OCI-LY3 (cell line): ENCODE measurements at regions not wholly inside any gene's neighbourhood (a gene's known extent, or its start where the extent isn't known, plus 50 kb on each side); places are given as distances from the start of the nearest gene placed in this dataset.

ENCODE experiments used
- H2AFZ ChIP-seq: fragments of 200-600, 300-600 bp; shearing (Covaris generic); 2 replicates; pipeline ENCODE4 v1.6.0; 2014; ENCODE audit warnings: antibody characterized with exemption, low read depth, low read length
- H3K27ac ChIP-seq: fragments of 200-600, 300-600 bp; sonication (generic); 2 replicates; pipeline ENCODE4 v1.5.1; 2014; ENCODE audit warnings: mild to moderate bottlenecking, low read length, moderate library complexity, mixed read lengths
- H3K27me3 ChIP-seq: fragments of 200-600, 300-600 bp; sonication (generic); 2 replicates; pipeline ENCODE4 v1.6.1; 2014; ENCODE audit warnings: low read depth, low read length, mixed read lengths
- H3K36me3 ChIP-seq: fragments of 200-600, 300-600 bp; sonication (generic); replicated peaks from 2 replicates; pipeline ENCODE3; 2014; ENCODE audit warnings: low read depth, low read length, mixed read lengths
- H3K4me1 ChIP-seq: fragments of 300-600, 200-600 bp; sonication (generic); 2 replicates; pipeline ENCODE4 v1.6.1; 2014; ENCODE audit warnings: low read length, mixed read lengths
- H3K4me2 ChIP-seq: fragments of 200-600, 300-600 bp; sonication (generic); 2 replicates; pipeline ENCODE4 v1.6.1; 2014; ENCODE audit warnings: low read length, mixed read lengths
- H3K4me3 ChIP-seq: fragments of 300-600, 200-600 bp; sonication (generic); 2 replicates; pipeline ENCODE4 v1.5.1; 2014; ENCODE audit warnings: antibody characterized with exemption, mild to moderate bottlenecking, low read length, moderate library complexity
- H3K79me2 ChIP-seq: fragments of 300-600, 200-600 bp; shearing (Covaris generic); 2 replicates; pipeline ENCODE4 v1.6.1; 2014; ENCODE audit warnings: mild to moderate bottlenecking, low read length, mixed read lengths
- H3K9ac ChIP-seq: fragments of 300-600, 200-600 bp; shearing (Covaris generic); 2 replicates; pipeline ENCODE4 v1.6.0; 2014; ENCODE audit warnings: mild to moderate bottlenecking, low read length, moderate library complexity
- H3K9me3 ChIP-seq: fragments of 200-600, 300-600 bp; shearing (Covaris generic); 2 replicates; pipeline ENCODE4 v1.6.1; 2014; ENCODE audit warnings: low read length, mixed read lengths; ENCODE audit not compliant: insufficient read depth
- H4K20me1 ChIP-seq: fragments of 200-600, 300-600 bp; sonication (generic); 2 replicates; pipeline ENCODE4 v1.6.1; 2016; ENCODE audit warnings: low read length, mixed read lengths; ENCODE audit not compliant: insufficient read depth
- CTCF ChIP-seq: fragments of 200-600, 300-600 bp; sonication (generic); IDR thresholded peaks from 2 replicates; pipeline ENCODE4 v1.5.1; 2014; ENCODE audit warnings: antibody characterized with exemption, low read length, low read depth
- EZH2phosphoT487 ChIP-seq: fragments of 200-600 bp; shearing (Covaris generic); IDR thresholded peaks from 2 replicates; pipeline ENCODE4 v1.6.1; 2018; ENCODE audit warnings: antibody characterized with exemption, mixed run types, low read depth

GRCh38 chr3:59444294-59444671, 394.5 kb upstream of the CFAP20DC start:
- Histone ChIP-seq H3K9ac (no peak overlapping the region), H3K9me3 (no peaks in the 10 kb centered on the region), H3K27me3 (no peaks in the 10 kb centered on the region), H4K20me1 (no peaks in the 10 kb centered on the region), H3K4me2 (no peak overlapping the region), H3K36me3 (no peaks in the 10 kb centered on the region), H3K4me3 (no peak overlapping the region), H2AFZ (no peak overlapping the region), H3K4me1 (no peaks in the 10 kb centered on the region), H3K79me2 (no peaks in the 10 kb centered on the region), H3K27ac (no peak overlapping the region)
- TF ChIP-seq CTCF (no peak), EZH2phosphoT487 (no peak)

- Histone ChIP-seq H3K36me3 (no peaks in the 10 kb centered on the region), H3K27me3 (no peaks in the 10 kb centered on the region), H3K9me3 (no peaks in the 10 kb centered on the region), H3K4me2 (no peak overlapping the region), H3K27ac (no peak overlapping the region), H4K20me1 (no peaks in the 10 kb centered on the region), H3K4me1 (no peaks in the 10 kb centered on the region), H2AFZ (no peak overlapping the region), H3K4me3 (no peak overlapping the region), H3K79me2 (no peaks in the 10 kb centered on the region), H3K9ac (no peak overlapping the region)
- TF ChIP-seq CTCF = no peak
- TF ChIP-seq EZH2phosphoT487 = no peak
These were observed 393.9 kb upstream of the CFAP20DC start for GRCh38 chr3:59443618-59444293.

- Histone ChIP-seq H2AFZ (no peak overlapping the region), H3K27me3 (no peaks in the 10 kb centered on the region)
These were observed 392.2 kb upstream of the CFAP20DC start for GRCh38 chr3:59442046-59442445.

More at GRCh38 chr3:59442046-59442445, 392.2 kb upstream of the CFAP20DC start:
- H3K4me2 ChIP-seq = no peak overlapping the region
- TF ChIP-seq CTCF = no peak
- TF ChIP-seq EZH2phosphoT487 = no peak
- no peaks in the 10 kb centered on the region for H3K4me1 ChIP-seq
- no peaks in the 10 kb centered on the region for H4K20me1 ChIP-seq
- no peak overlapping the region for H3K9ac ChIP-seq
- no peaks in the 10 kb centered on the region for H3K9me3 ChIP-seq
- no peak overlapping the region for H3K4me3 ChIP-seq
- no peaks in the 10 kb centered on the region for H3K79me2 ChIP-seq
- no peaks in the 10 kb centered on the region for H3K36me3 ChIP-seq
- no peak overlapping the region for H3K27ac ChIP-seq
